GM12891 (cell line): ENCODE measurements at regions not wholly inside any gene's neighbourhood (a gene's known extent, or its start where the extent isn't known, plus 50 kb on each side); places are given as distances from the start of the nearest gene placed in this dataset.
"Not testable (repeated sequence)": the region's sequence is repeated elsewhere in the genome, so short reads cannot be mapped to it uniquely, and the experiment has no call there.

Source experiments
- DNase-seq: peaks from one replicate; pipeline ENCODE4 v3.0.0; 2011; ENCODE audit warnings: low spot score; ENCODE audit not compliant: insufficient read length
- FAIRE-seq: peaks from 2 replicates; lab custom pipeline; 2011; peaks lifted over from hg19 to GRCh38; lab: Jason Lieb, UNC
- PAX5 ChIP-seq: IDR thresholded peaks from 2 replicates; pipeline ENCODE4 v1.6.1; 2011; ENCODE audit warnings: low read length, moderate library complexity, mild to moderate bottlenecking; ENCODE audit not compliant: insufficient read depth, severe bottlenecking
- POLR2A ChIP-seq: IDR thresholded peaks from 2 replicates; pipeline ENCODE4 v1.6.1; 2011; ENCODE audit warnings: low read depth, low read length, control low read depth
- POLR2AphosphoS5 ChIP-seq: IDR thresholded peaks from 2 replicates; pipeline ENCODE4 v1.6.1; 2011; ENCODE audit warnings: low read depth, low read length, control low read depth
- POU2F2 ChIP-seq: IDR thresholded peaks from 2 replicates; pipeline ENCODE4 v1.6.1; 2011; ENCODE audit warnings: low read depth, mild to moderate bottlenecking, control low read depth, low read length, moderate library complexity
- SPI1 ChIP-seq: IDR thresholded peaks from 2 replicates; pipeline ENCODE4 v1.6.1; 2011; ENCODE audit warnings: low read depth, low read length, control low read depth
- TAF1 ChIP-seq: IDR thresholded peaks from 2 replicates; pipeline ENCODE4 v1.6.1; 2011; ENCODE audit warnings: low read depth, low read length, control low read depth

GRCh38 chr5:12093586-12093985 lies 189.3 kb upstream of the CTNND2 start:
- DNase-seq (no peak), FAIRE-seq (no peak)
- TF ChIP-seq TAF1 (no peak), PAX5 (no peak), POLR2AphosphoS5 (no peak), POLR2A (no peak)

- no peak for FAIRE-seq
- no peak for DNase-seq
- TF ChIP-seq POU2F2, result no peak
- no peak for TF ChIP-seq SPI1
- no peak for TF ChIP-seq POLR2A
- TF ChIP-seq TAF1, result no peak
- TF ChIP-seq POLR2AphosphoS5, result no peak
- TF ChIP-seq PAX5, result no peak
Measured at GRCh38 chr5:12080761-12081160, 176.5 kb upstream of the CTNND2 start.

DNA sequence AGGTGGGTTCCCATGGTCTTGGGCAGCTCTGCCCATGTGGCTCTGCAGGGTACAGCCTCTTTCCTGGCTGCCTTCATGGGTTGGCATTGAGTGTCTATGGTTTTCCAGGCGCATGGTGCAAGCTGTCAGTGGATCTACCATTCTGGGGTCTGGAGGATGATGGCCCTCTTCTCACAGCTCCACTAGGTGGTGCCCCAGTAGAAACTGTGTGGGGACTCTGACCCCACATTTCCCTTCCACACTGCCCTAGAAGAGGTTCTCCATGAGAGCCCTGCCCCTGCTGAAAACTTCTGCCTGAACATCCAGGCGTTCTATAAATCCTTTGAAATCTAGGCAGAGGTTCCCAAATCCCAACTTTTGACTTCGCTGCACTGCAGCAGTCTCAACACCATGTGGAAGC lies 174.0 kb upstream of the CTNND2 start:
- not testable (repeated sequence) for DNase-seq, FAIRE-seq

- TF ChIP-seq POLR2AphosphoS5 (no peak), SPI1 (no peak), TAF1 (no peak), PAX5 (no peak), POLR2A (no peak), POU2F2 (no peak)
- no peak for DNase-seq
- FAIRE-seq, result no peak
Measured at GRCh38 chr5:12073426-12073825, 169.2 kb upstream of the CTNND2 start.

DNA sequence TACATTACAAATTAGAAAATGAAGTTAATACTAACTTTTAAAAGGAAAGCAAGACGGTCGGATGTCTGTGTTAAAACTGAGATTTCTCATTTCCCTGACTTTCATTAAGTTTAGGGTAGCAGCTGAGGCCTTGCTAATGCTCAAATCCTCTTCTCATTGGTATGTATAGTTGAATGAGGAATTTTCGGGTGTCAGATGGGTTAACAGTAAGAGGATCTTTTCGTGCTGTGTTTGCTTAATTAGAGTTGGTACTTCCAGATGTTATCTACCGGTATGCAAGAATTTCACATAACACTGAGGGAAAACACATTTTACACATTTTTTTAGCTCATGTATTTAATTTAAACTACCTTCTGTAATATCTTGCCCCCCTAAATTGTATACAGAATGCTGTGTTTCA lies 168.2 kb upstream of the CTNND2 start:
- TF ChIP-seq POLR2A (no peak), POLR2AphosphoS5 (no peak), PAX5 (no peak), POU2F2 (no peak), TAF1 (no peak), SPI1 (no peak)
- DNase-seq, result no peak
- FAIRE-seq, result no peak

- DNase-seq, result no peak
- FAIRE-seq, result no peak
- TF ChIP-seq SPI1, result no peak
- no peak for TF ChIP-seq PAX5
- no peak for TF ChIP-seq POU2F2
- no peak for TF ChIP-seq POLR2AphosphoS5
- TF ChIP-seq POLR2A, result no peak
- TF ChIP-seq TAF1, result no peak
Measured at GRCh38 chr5:12071455-12071854, 167.2 kb upstream of the CTNND2 start.

- TF ChIP-seq SPI1 (no peak), TAF1 (no peak), PAX5 (no peak), POLR2AphosphoS5 (no peak), POLR2A (no peak), POU2F2 (no peak)
- peak; percentile 16 for FAIRE-seq
- no peak for DNase-seq
Measured at GRCh38 chr5:12023614-12024241, 119.5 kb upstream of the CTNND2 start.

DNA sequence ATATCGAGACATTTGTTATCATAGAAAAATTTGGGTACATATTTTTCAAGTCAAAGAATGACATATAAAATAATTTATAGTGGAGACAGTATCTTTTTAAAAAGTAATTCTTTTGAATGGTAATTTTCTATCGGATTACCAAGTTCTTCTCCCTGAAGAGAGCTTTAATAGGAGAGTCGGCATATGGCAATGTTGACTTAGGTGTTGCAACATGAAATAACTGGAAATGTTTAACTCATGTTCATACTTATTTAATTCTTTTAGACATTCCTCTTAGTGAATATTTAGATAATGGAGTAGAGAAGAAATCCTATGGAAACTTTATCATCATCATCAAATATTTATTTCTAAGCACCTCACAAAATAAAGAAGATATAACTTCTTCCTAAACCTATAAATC lies 118.2 kb upstream of the CTNND2 start:
- no peak for DNase-seq
- FAIRE-seq, result no peak
- TF ChIP-seq POLR2A, result no peak

GRCh38 chr5:12019306-12019705 lies 115.1 kb upstream of the CTNND2 start:
- TF ChIP-seq SPI1, result no peak
- TF ChIP-seq TAF1, result no peak
- no peak for TF ChIP-seq POLR2A
- TF ChIP-seq PAX5, result no peak
- TF ChIP-seq POLR2AphosphoS5, result no peak
- no peak for TF ChIP-seq POU2F2
- DNase-seq, result no peak
- FAIRE-seq, result no peak

DNA sequence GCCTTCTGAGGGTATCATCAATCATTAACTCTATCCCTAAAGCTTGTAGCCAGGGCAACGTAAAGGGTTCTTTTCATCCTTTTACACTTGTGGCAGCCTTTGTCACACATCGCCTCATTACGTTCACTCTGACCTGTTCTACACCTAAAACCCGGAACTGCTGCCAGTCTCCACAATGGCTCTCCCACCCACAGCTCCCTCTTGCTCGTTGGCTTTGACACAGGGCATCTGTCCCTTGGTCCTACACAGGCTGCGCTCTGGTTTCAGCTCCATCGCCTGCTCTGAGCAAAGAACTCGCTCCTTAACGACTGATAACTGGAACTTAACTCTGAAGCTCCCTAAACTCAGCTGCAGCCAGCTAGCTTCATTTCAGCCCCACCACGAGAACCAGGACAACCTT lies 112.8 kb upstream of the CTNND2 start:
- TF ChIP-seq POLR2AphosphoS5 (no peak), PAX5 (no peak), SPI1 (no peak), POU2F2 (no peak), TAF1 (no peak), POLR2A (no peak)
- no peak for FAIRE-seq
- DNase-seq, result no peak
